ENCODE measurements at regions not wholly inside any gene's neighbourhood (a gene's known extent, or its start where the extent isn't known, plus 50 kb on each side); places are given as distances from the start of the nearest gene placed in this dataset.

DNA sequence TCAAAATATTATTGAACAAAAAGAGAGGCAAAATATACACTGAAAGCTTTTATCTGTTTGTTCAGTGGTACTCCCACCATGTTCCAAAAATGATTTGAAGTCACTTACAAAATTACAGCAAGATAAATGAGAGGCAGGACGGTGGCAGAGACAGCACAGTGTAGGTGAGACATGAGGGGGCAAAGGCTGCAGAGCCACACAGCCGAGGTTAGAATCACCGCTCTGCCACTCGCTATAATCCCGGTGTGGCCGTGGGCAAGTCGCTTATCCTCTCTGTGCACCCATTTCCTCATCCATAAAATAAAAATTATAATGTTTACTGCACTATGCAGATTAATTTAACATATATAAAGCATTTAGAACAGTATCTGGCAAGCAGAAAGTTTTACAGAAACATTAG lies 140.1 kb upstream of the BEND6 start:
- TF ChIP-seq, protein P1, sequence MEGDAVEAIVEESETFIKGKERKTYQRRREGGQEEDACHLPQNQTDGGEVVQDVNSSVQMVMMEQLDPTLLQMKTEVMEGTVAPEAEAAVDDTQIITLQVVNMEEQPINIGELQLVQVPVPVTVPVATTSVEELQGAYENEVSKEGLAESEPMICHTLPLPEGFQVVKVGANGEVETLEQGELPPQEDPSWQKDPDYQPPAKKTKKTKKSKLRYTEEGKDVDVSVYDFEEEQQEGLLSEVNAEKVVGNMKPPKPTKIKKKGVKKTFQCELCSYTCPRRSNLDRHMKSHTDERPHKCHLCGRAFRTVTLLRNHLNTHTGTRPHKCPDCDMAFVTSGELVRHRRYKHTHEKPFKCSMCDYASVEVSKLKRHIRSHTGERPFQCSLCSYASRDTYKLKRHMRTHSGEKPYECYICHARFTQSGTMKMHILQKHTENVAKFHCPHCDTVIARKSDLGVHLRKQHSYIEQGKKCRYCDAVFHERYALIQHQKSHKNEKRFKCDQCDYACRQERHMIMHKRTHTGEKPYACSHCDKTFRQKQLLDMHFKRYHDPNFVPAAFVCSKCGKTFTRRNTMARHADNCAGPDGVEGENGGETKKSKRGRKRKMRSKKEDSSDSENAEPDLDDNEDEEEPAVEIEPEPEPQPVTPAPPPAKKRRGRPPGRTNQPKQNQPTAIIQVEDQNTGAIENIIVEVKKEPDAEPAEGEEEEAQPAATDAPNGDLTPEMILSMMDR (conservative IDR thresholded peaks at IDR 0.05): no peak
- TF ChIP-seq ZFX (IDR thresholded peaks at IDR 0.05): no peak
